ENCODE measurements at regions not wholly inside any gene's neighbourhood (a gene's known extent, or its start where the extent isn't known, plus 50 kb on each side); places are given as distances from the start of the nearest gene placed in this dataset.

DNA sequence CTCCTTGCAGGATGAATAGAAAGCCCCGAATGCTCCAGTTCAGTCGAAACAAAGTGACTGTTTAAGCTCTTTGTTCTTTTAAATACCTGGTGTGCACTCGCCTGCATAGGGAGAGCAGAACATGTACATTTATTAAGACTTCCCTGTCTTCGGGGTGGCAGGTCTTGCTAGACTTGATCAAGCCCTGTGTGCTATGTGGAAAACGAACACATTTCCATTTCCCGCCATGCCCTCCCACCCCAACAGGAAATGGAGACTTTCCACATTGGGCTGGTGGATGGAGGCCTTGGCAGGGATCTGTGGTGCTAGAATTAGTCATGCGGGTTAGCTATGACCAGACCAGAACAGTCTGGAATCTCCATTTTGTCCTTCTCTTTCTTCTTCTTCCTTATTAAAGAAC lies 321.0 kb upstream of the THSD7B start:
- H3K79me2 ChIP-seq (ENCODE audit: insufficient read depth, low read length): no peaks in the 10 kb centered on the region
- no peak overlapping the region for H3K4me2 ChIP-seq (ENCODE audit: insufficient read depth, insufficient read length, low read length)
- H4K5ac ChIP-seq (ENCODE audit: insufficient read length, low read depth, low read length): no peak overlapping the region
- H3K18ac ChIP-seq (ENCODE audit: insufficient read length, low read depth, low read length): no peak overlapping the region
- no peaks in the 10 kb centered on the region for H4K20me1 ChIP-seq (ENCODE audit: control insufficient read depth, insufficient read depth, insufficient read length)
- H2BK20ac ChIP-seq (ENCODE audit: low read depth, low read length, poor library complexity, severe bottlenecking): no peak overlapping the region
- no peaks in the 10 kb centered on the region for H3K27me3 ChIP-seq (ENCODE audit: insufficient read depth, low read length)
- no peak overlapping the region for H2BK5ac ChIP-seq (ENCODE audit: insufficient read length, low read length)
- H3K27ac ChIP-seq (ENCODE audit: insufficient read length, low read depth, low read length): no peak overlapping the region
- H2BK12ac ChIP-seq (ENCODE audit: insufficient read length, low read depth, low read length): no peak overlapping the region
- H3K9me3 ChIP-seq (ENCODE audit: control insufficient read depth, low read depth, low read length): no peaks in the 10 kb centered on the region
- no peak overlapping the region for H3K9ac ChIP-seq (ENCODE audit: extremely low read depth, insufficient read length, low read length)
- H4K91ac ChIP-seq (ENCODE audit: insufficient read length, low read depth, low read length): no peak overlapping the region
- Mint-ChIP-seq H3K4me3 (no peak overlapping the region), H3K4me1 (peaks cover 31 to 38% of the 10 kb centered on the region in 2 experiments), H3K27ac (no peak overlapping the region), H3K36me3 (ENCODE audit: insufficient read depth in 1 of 3, low read depth in 3 of 3) (no peaks in the 10 kb centered on the region; a peak in 1 of 7 replicates), H3K27me3 (ENCODE audit: low read depth) (peaks cover 3% of the 10 kb centered on the region; the same call in 1 of the 2 replicates), H3K9me3 (no peaks in the 10 kb centered on the region)
- H3K14ac ChIP-seq (ENCODE audit: insufficient read depth, low read length): no peak overlapping the region
- H2BK15ac ChIP-seq (ENCODE audit: low read depth, low read length): no peak overlapping the region
- no peak for DNase-seq
- TF ChIP-seq, protein P1, sequence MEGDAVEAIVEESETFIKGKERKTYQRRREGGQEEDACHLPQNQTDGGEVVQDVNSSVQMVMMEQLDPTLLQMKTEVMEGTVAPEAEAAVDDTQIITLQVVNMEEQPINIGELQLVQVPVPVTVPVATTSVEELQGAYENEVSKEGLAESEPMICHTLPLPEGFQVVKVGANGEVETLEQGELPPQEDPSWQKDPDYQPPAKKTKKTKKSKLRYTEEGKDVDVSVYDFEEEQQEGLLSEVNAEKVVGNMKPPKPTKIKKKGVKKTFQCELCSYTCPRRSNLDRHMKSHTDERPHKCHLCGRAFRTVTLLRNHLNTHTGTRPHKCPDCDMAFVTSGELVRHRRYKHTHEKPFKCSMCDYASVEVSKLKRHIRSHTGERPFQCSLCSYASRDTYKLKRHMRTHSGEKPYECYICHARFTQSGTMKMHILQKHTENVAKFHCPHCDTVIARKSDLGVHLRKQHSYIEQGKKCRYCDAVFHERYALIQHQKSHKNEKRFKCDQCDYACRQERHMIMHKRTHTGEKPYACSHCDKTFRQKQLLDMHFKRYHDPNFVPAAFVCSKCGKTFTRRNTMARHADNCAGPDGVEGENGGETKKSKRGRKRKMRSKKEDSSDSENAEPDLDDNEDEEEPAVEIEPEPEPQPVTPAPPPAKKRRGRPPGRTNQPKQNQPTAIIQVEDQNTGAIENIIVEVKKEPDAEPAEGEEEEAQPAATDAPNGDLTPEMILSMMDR (conservative IDR thresholded peaks at IDR 0.05): no peak
- H4K8ac ChIP-seq (replicated peaks; ENCODE audit: insufficient read length, low read depth, low read length): no peak overlapping the region
- H3K4me1 ChIP-seq (ENCODE audit: insufficient read depth, low read length): no peaks in the 10 kb centered on the region; the same call in 1 of the 2 replicates
- H2AFZ ChIP-seq (ENCODE audit: low read length): no peak overlapping the region
- no peak overlapping the region for H2AK5ac ChIP-seq (ENCODE audit: insufficient read length, low read length)
- H2BK120ac ChIP-seq (ENCODE audit: low read depth, low read length, poor library complexity, severe bottlenecking): no peak overlapping the region
- no peak overlapping the region for H3T11ph ChIP-seq (ENCODE audit: low read length)
- no peaks in the 10 kb centered on the region for H3K23me2 ChIP-seq (ENCODE audit: insufficient read length, low read depth, low read length, poor library complexity, severe bottlenecking)
- no peak overlapping the region for H3K56ac ChIP-seq (ENCODE audit: insufficient read length, low read depth, low read length)
- H3K23ac ChIP-seq (ENCODE audit: insufficient read length, low read depth, low read length): no peak overlapping the region
- no peak overlapping the region for H3K4ac ChIP-seq (ENCODE audit: low read depth, low read length)
- H3K79me1 ChIP-seq (ENCODE audit: insufficient read depth, low read depth, low read length, poor library complexity, severe bottlenecking): no peaks in the 10 kb centered on the region
- no CpG with 5 or more reads among the region's 7 CpGs for WGBS (ENCODE audit: extremely low coverage, insufficient read length, low lambda C conversion rate)
